ENCODE measurements at regions not wholly inside any gene's neighbourhood (a gene's known extent, or its start where the extent isn't known, plus 50 kb on each side); places are given as distances from the start of the nearest gene placed in this dataset.
A peak's percentile ranks its signal among the peaks of the same experiment; 100 is the strongest.

DNA sequence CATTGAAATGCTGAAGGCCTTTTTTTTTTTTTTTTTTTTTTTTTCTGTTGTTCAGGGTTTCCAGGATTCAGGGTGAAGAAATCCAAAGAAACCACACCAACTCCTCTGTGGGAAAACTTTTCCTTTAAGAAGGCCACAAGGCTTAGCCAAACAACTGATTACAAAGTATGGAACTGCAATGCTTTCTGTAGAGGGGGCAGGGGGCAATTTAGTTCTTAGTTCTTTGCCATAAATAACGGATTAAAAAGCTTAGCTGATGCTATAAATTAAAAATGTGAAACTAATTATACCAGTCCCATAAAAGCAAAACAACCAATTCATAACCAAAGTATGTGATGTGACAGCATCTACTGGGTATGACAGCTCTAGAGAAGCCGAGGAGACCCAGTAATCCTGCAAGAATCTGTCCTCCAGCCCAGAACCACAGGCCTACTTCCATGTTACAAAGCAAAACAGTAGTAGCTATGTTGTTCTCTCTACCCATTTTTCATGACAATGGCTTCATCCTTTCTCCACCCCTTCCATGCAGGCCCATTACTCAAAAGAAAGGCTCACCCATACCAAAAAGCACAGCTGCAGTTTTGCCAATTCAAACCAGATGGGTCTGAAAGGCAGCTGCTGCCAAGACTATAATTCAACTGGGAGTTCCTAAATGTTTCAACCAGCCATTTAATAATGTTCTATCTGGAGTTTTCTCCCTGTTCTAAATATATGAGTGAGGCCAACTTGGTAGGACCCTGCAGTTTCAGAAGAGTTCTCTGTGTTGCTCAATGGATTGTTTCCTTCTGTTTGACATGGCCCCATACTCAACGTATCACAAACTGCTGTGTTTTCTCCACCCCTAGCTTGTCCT lies 167.1 kb upstream of the ZFHX3 start:
- no peak for DNase-seq (ENCODE audit: low spot score)

GRCh38 chr16:73213732-73214455 lies 166.0 kb upstream of the ZFHX3 start:
- DNase-seq (ENCODE audit: low spot score), result no peak

- no peak for DNase-seq (ENCODE audit: low spot score)
These were observed 164.5 kb upstream of the ZFHX3 start for GRCh38 chr16:73212431-73212830.

GRCh38 chr16:73210686-73211085 lies 162.8 kb upstream of the ZFHX3 start:
- no peak for DNase-seq (ENCODE audit: low spot score)

DNA sequence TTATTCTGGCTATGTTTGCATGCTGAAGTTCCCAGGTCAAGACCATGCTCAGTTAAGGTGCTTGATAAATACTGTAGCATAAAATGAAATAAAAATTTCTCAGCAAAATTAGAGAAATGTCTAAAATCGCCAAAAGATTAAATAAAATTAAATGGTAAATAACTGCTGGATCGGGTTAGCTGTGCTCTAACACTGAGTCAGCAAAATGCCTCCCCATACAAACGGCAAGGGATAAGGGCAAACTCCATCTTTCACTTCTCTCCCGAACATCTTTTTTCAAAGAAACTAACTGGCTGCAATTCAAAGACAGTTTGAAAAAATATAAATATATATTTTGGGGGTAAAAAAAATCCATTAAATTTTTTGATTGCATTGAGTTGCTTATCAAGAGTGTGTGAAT lies 162.2 kb upstream of the ZFHX3 start:
- DNase-seq (ENCODE audit: low spot score), result no peak

GRCh38 chr16:73209190-73209589 lies 161.3 kb upstream of the ZFHX3 start:
- no peak for DNase-seq (ENCODE audit: low spot score)

DNA sequence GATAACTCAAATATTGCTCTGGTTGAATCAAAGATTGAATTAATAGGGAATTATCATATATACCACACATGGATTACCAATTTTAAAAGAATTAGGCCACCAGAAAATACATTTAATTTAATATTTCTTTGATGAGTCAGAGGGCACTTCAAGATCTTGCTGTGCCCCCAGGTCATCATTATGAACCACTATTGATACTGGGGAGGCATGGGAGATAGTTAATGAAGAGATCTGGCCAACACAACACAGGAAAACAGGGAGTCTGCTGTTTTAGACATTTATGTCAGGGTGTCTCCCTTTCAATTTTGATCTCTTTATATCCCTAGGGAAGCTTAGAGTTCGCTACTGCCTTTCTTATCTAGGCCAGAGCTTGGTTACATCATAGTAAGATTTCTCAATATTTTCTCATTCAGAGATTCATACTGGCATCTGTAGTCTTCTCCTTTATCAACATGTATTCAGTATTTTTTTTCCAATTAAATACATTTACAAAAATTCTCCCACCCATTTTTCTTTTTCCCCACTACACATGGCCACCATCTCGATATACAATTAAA lies 158.3 kb upstream of the ZFHX3 start:
- DNase-seq (ENCODE audit: low spot score), result no peak

- DNase-seq (ENCODE audit: low spot score), result no peak
These were observed 157.4 kb upstream of the ZFHX3 start for GRCh38 chr16:73205153-73205886.

- DNase-seq (ENCODE audit: low spot score), result no peak
These were observed 156.6 kb upstream of the ZFHX3 start for GRCh38 chr16:73204359-73205152.

DNA sequence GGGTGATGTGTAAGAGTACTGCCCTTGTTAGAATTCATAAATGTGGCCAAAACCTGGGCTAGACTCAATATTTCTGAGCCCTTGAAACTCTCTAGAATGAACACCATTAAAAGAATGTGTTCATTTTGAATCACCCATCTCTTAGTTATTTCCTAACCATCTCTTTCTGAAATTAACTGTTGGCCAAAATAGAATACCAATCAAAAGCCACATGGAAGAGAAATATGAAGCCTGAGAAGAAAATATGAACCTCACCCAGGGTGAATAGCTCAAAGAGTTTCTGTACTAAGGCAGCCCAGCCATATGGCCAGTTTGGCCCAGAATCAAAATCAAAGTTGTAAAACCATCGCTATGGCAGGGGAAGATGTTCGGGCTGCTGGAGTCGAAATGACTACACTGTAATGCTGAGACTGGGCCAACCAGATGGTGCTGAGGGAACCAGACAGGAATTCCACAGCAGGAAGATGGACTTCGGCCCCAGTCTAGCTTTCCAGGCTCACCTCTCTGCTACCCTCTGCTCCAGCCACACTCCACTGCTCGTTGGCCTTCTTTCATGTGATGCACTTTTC lies 154.3 kb upstream of the ZFHX3 start:
- no peak for DNase-seq (ENCODE audit: low spot score)

- DNase-seq (ENCODE audit: low spot score), result no peak
These were observed 151.3 kb upstream of the ZFHX3 start for GRCh38 chr16:73199214-73199613.

DNA sequence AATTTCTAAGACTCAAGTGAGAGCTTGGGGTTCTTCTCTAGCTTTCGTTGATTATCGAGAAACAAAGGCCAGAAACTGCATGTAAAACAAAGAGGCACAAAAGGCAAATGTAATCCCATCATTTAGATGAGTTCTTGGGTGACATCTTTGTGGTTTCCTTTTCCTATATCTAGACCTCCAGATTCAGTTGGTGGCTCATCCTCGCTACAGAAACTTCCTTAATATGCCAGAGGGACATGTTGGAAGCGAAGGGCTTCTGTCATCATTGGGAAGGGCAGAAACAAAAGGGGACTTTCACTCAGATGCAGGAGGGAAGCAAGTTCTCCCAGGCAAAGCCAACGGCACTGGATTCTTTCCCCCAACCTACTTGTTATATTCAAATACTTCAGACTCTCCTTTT lies 150.6 kb upstream of the ZFHX3 start:
- DNase-seq (ENCODE audit: low spot score), result no peak

DNA sequence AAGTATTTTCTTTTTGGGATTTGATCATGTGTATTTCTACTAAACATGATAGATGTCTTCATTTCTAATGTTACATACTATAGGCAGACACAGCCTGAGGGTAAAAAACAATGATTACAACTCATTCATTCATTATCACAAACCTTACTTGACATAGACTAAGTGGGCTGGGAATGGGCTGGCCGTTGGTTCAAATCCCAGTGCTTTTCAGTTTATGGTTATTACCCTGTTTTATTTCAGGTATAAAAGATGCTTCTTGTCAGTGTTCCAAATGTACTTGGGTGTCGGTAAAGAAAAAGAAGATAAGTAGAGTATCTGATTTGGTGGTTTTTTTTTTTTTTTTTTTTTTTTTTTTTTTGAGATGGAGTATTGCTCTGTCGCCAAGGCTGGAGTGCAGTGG lies 149.7 kb upstream of the ZFHX3 start:
- no peak for DNase-seq (ENCODE audit: low spot score)

DNA sequence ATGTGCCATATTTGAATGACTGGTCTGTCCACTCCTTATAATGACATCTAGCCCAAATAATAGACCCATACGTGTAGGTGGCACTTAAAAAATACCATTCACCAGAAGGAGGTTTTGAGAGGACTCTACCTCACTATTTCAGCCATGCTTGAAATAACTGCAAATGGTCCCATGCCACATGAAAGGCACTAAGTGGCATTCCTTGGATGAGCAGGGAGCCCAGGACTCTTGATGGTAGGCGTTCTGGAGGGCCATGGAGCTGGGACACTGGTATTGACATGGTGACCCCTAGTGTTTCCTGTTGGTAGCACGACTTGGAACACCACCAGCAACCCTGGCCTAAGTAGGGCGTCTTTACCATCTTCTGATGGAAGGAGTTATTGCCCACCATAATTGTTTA lies 148.7 kb upstream of the ZFHX3 start:
- peak; percentile 82 for DNase-seq (ENCODE audit: low spot score)

- no peak for DNase-seq (ENCODE audit: low spot score)
These were observed 145.5 kb upstream of the ZFHX3 start for GRCh38 chr16:73193464-73193863.

DNA sequence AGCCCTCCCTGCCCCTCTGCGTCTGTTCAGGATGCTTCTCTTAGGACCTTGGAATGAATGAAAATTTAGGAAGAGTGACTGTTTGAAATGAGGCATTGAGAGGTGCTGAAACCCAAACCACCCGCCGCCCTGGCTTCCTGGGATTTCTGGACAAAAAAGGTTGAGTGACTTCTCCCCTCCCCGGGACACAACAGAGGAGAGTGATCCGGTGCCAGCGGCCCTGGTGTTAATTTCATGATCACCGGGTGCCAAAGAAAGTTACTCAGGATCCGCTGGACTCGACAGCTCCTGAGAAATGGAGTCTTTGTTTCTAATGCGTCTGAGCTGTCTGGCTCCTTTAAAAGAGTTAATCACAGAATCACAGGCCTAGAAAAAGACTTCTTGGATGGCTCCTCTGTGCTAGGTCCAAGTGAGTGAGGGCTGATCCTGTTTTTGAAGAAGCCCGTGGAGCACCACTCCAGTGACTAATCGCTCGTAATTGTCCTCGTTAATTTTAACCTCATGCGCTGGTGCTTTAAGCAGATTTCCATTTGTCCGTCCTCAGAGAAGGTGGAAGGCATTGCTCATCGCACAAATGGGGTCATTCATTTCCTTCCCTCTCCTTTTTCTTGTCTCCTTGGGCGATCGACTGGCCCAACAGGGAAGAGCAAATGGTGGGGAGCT lies 144.4 kb upstream of the ZFHX3 start:
- no peak for DNase-seq (ENCODE audit: low spot score)

- no peak for DNase-seq (ENCODE audit: low spot score)
These were observed 143.7 kb upstream of the ZFHX3 start for GRCh38 chr16:73191660-73192046.

DNA sequence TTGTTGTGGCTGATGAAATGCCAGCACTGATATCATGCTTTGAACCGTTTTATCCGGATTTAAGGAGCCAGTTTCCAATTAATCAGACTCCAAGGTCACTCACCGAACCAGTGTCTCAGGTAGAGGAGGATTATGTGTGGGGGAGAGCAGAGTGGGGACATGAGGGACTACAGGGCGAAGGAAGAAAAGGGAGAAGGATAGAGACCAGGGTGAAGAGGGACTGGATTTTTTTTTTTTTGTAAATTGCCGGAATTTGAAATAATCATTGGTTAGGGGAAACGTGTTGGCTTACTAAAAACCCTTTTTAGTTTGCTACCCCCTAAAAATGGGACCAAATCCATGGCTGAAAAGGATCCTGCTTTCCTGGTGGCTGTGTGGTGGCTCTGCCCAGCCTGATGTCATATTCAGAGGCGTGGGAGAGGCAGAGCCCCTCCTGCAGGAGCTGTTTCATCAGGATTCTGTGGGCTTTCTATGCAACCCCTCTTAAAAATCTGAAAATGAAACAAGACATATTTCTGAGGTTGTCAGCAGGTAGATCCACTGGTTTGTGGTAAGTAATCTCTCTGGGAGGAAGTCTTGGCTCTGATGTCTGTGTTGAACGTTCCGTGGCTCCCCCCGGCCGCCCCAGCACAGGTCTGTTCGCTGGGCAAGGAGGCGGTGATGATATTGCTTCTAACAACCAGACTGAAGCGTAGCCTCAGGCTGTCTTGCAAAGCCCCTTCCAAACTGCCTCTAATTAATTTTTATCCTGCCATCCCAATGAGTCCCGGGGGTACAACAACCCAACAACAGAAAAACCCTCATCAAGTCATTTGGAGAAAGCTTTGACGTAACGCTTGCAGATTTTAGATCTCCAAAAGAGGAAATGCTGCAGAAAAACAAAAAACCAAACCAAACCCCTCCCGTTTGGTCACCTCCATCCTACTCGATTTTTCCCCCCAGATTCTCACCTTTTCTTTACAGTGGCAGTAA lies 143.0 kb upstream of the ZFHX3 start:
- DNase-seq (ENCODE audit: low spot score), result no peak

- no peak for DNase-seq (ENCODE audit: low spot score)
These were observed 142.3 kb upstream of the ZFHX3 start for GRCh38 chr16:73190256-73190655.

DNA sequence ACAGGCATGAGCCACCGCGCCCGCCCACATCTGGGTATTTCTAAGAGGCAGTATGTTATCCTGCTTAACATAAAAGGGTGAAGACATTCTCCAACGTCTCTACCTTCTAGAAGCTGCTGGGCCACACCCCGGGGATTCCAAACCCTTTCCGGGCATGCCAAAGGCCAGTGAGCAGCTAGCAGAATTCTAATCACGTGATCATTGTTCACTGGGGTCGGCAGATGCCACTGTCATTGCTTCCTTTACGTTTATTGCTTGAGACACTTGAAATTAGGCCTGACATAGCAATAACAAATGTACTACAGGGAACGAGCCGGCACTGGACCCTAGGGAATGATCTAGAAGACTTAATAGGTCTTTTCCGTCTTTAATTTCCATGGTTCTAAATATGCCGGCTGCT lies 141.2 kb upstream of the ZFHX3 start:
- no peak for DNase-seq (ENCODE audit: low spot score)

All from pons (tissue), 1 donor.